ENCODE measurements at regions not wholly inside any gene's neighbourhood (a gene's known extent, or its start where the extent isn't known, plus 50 kb on each side); places are given as distances from the start of the nearest gene placed in this dataset.

GRCh38 chr6:69622230-69622629, 174.6 kb downstream of the LMBRD1 start:
- no peak for TF ChIP-seq CTCF (conservative IDR thresholded peaks at IDR 0.05; ENCODE audit: low read depth, low read length)
- TF ChIP-seq BHLHE40 (IDR thresholded peaks at IDR 0.05; ENCODE audit: low read depth, low read length): no peak
- no peak for TF ChIP-seq MXI1 (IDR thresholded peaks at IDR 0.05; ENCODE audit: borderline replicate concordance, low read depth, low read length)
- TF ChIP-seq POLR2A (IDR thresholded peaks at IDR 0.05; ENCODE audit: low read depth, low read length): no peak
- TF ChIP-seq USF2 (IDR thresholded peaks at IDR 0.05; ENCODE audit: low read depth, low read length): no peak
- no peak for TF ChIP-seq MAZ (IDR thresholded peaks at IDR 0.05; ENCODE audit: borderline replicate concordance, low read depth, low read length)
- no peak for TF ChIP-seq CEBPB (IDR thresholded peaks at IDR 0.05; ENCODE audit: low read depth, low read length)
